Skeletal muscle cell (primary cell): ENCODE measurements at regions not wholly inside any gene's neighbourhood (a gene's known extent, or its start where the extent isn't known, plus 50 kb on each side); places are given as distances from the start of the nearest gene placed in this dataset.

ENCODE experiments used
- DNase-seq: peaks from one replicate; pipeline ENCODE4 v3.0.0-alpha.2; 2010; ENCODE audit warnings: low read depth
- H3K4me3 ChIP-seq: 2 replicates; pipeline ENCODE4 v1.5.1; 2011; ENCODE audit warnings: low read depth, mild to moderate bottlenecking, control low read depth, low read length, moderate library complexity

GRCh38 chr4:106773076-106773905 is 262.8 kb downstream of the DKK2 start:
- no peak overlapping the region for H3K4me3 ChIP-seq
- peak; percentile 25 for DNase-seq

GRCh38 chr4:106767991-106768390 is 268.1 kb downstream of the DKK2 start:
- DNase-seq, result no peak
- no peak overlapping the region for H3K4me3 ChIP-seq

GRCh38 chr4:106766519-106766918 is 269.6 kb downstream of the DKK2 start:
- no peak overlapping the region for H3K4me3 ChIP-seq
- no peak for DNase-seq

- H3K4me3 ChIP-seq, result no peak overlapping the region
- DNase-seq, result no peak
Observed at GRCh38 chr4:106764774-106765173, 271.3 kb downstream of the DKK2 start.

GRCh38 chr4:106762666-106763443 is 273.3 kb downstream of the DKK2 start:
- no peak for DNase-seq
- no peak overlapping the region for H3K4me3 ChIP-seq

GRCh38 chr4:106753426-106753825 is 282.7 kb downstream of the DKK2 start:
- DNase-seq, result no peak
- H3K4me3 ChIP-seq, result no peak overlapping the region

GRCh38 chr4:106746451-106746850 is 289.7 kb downstream of the DKK2 start:
- no peak overlapping the region for H3K4me3 ChIP-seq
- DNase-seq, result peak; percentile 20

- no peak for DNase-seq
Observed at GRCh38 chr4:106738121-106738520, 298.0 kb downstream of the DKK2 start.

GRCh38 chr4:106718548-106718947 is 317.6 kb downstream of the DKK2 start:
- DNase-seq, result no peak
- H3K4me3 ChIP-seq, result no peak overlapping the region

More at GRCh38 chr4:106738121-106738520, 298.0 kb downstream of the DKK2 start:
- H3K4me3 ChIP-seq, result no peak overlapping the region

GRCh38 chr4:106717091-106717490 is 319.0 kb downstream of the DKK2 start:
- no peak for DNase-seq
- no peak overlapping the region for H3K4me3 ChIP-seq

- H3K4me3 ChIP-seq, result no peak overlapping the region
- DNase-seq, result no peak
Observed at GRCh38 chr4:106715825-106716224, 320.3 kb downstream of the DKK2 start.

GRCh38 chr4:106708464-106708816 is 327.7 kb downstream of the DKK2 start:
- no peak for DNase-seq
- no peak overlapping the region for H3K4me3 ChIP-seq

GRCh38 chr4:106707776-106708463 is 328.2 kb downstream of the DKK2 start:
- DNase-seq, result no peak
- no peak overlapping the region for H3K4me3 ChIP-seq

GRCh38 chr4:106704253-106704870 is 331.8 kb downstream of the DKK2 start:
- DNase-seq, result no peak
- no peak overlapping the region for H3K4me3 ChIP-seq

GRCh38 chr4:106700321-106700720 is 331.7 kb upstream of the GIMD1 start:
- H3K4me3 ChIP-seq, result no peak overlapping the region
- DNase-seq, result no peak

GRCh38 chr4:106698621-106699195 is 330.1 kb upstream of the GIMD1 start:
- DNase-seq, result no peak
- H3K4me3 ChIP-seq, result no peak overlapping the region

GRCh38 chr4:106695501-106696262 is 327.1 kb upstream of the GIMD1 start:
- H3K4me3 ChIP-seq, result no peak overlapping the region
- no peak for DNase-seq

GRCh38 chr4:106694232-106694631 is 325.7 kb upstream of the GIMD1 start:
- no peak for DNase-seq

GRCh38 chr4:106691749-106692148 is 323.2 kb upstream of the GIMD1 start:
- H3K4me3 ChIP-seq, result no peak overlapping the region
- no peak for DNase-seq

More at GRCh38 chr4:106694232-106694631, 325.7 kb upstream of the GIMD1 start:
- H3K4me3 ChIP-seq, result no peak overlapping the region
